Endothelial cell of umbilical vein (primary cell): ENCODE measurements at regions not wholly inside any gene's neighbourhood (a gene's known extent, or its start where the extent isn't known, plus 50 kb on each side); places are given as distances from the start of the nearest gene placed in this dataset.

Source experiments
- CTCF ChIP-seq, 2 donors: IDR thresholded peaks; 1 replicate in 1 of 2; 2 replicates in 1 of 2; pipeline ENCODE4 v1.5.1; 2011; ENCODE audit warnings: low read length in 2 of 2, mild to moderate bottlenecking in 2 of 2, moderate library complexity in 2 of 2, control low read depth in 1 of 2, inconsistent platforms in 1 of 2, low read depth in 1 of 2; ENCODE audit not compliant: insufficient read depth in 1 of 2; ENCODE audit errors: extremely low read depth in 1 of 2
- EZH2 ChIP-seq: IDR thresholded peaks from 2 replicates; pipeline ENCODE4 v1.6.1; 2012; ENCODE audit warnings: borderline replicate concordance, low read depth, mild to moderate bottlenecking, moderate library complexity, low read length, inconsistent platforms; ENCODE audit not compliant: severe bottlenecking
- GATA2 ChIP-seq: IDR thresholded peaks from 2 replicates; pipeline ENCODE4 v1.7.0; 2011; ENCODE audit warnings: low read depth, mild to moderate bottlenecking, moderate library complexity, mixed read lengths, low read length; ENCODE audit not compliant: insufficient read length, insufficient read depth
- MAX ChIP-seq: IDR thresholded peaks from 2 replicates; pipeline ENCODE4 v1.6.1; 2011; ENCODE audit not compliant: insufficient read depth, insufficient read length
- MYC ChIP-seq: IDR thresholded peaks from one replicate; pipeline ENCODE4 v1.6.1; 2011; ENCODE audit warnings: mild to moderate bottlenecking, low read depth, low read length
- POLR2A ChIP-seq: IDR thresholded peaks from 2 replicates; pipeline ENCODE4 v1.6.1; 2012; ENCODE audit warnings: low read depth, mild to moderate bottlenecking, control low read depth, low read length
- POLR2AphosphoS5 ChIP-seq: IDR thresholded peaks from 2 replicates; pipeline ENCODE4 v1.6.1; 2012; ENCODE audit warnings: low read depth, mild to moderate bottlenecking, control low read depth, low read length, moderate library complexity; ENCODE audit not compliant: insufficient read depth

GRCh38 chr2:181176540-181176939 is 196.1 kb downstream of the UBE2E3 start:
- TF ChIP-seq CTCF (IDR thresholded peaks at IDR 0.05; ENCODE audit: extremely low read depth in 1 of 2, insufficient read depth in 1 of 2, low read depth in 1 of 2, low read length in 2 of 2) (no peak), GATA2 (no peak), POLR2AphosphoS5 (no peak), EZH2 (no peak), POLR2A (no peak), MYC (no peak), MAX (no peak)
